Activated naive CD4-positive, alpha-beta T cell treated with anti-CD3 and anti-CD28 coated beads, Interleukin-2, amount 50 U/mL, for 72 hours (primary cell): ENCODE measurements at regions not wholly inside any gene's neighbourhood (a gene's known extent, or its start where the extent isn't known, plus 50 kb on each side); places are given as distances from the start of the nearest gene placed in this dataset.
"Not testable (repeated sequence)": the region's sequence is repeated elsewhere in the genome, so short reads cannot be mapped to it uniquely, and the experiment has no call there.

Experiments used
- ATAC-seq, 2 donors: fragments of 150-1000 bp; cut with Tn5 transposase; 2 replicates each; pipeline ENCODE4 v1.10.0; 2021; ENCODE audit warnings: mild to moderate bottlenecking in 2 of 2, moderate library complexity in 2 of 2
- DNase-seq, 2 donors: peaks; one replicate each; pipeline ENCODE4 v3.0.0; 2021 to 2022; ENCODE audit warnings: low spot score in 2 of 2
- H3K27ac Mint-ChIP-seq, 2 donors: one replicate each; pipeline ENCODE4 v1.8.0; 2022; ENCODE audit warnings: mild to moderate bottlenecking in 2 of 2, mixed read lengths in 2 of 2
- H3K36me3 Mint-ChIP-seq, 2 donors: one replicate each; pipeline ENCODE4 v1.8.0; 2022; ENCODE audit warnings: mixed read lengths in 2 of 2
- H3K9me3 Mint-ChIP-seq, 2 donors: one replicate each; pipeline ENCODE4 v1.8.0; 2022; ENCODE audit warnings: mixed read lengths in 2 of 2

- Mint-ChIP-seq H3K27ac (no peak overlapping the region), H3K36me3 (no peaks in the 10 kb centered on the region), H3K9me3 (peaks cover 5 to 8% of the 10 kb centered on the region in 2 donors)
- DNase-seq (no peak), ATAC-seq (no peak)
Observed at GRCh38 chr4:75243570-75243969, 270.6 kb downstream of the RCHY1 start.

DNA sequence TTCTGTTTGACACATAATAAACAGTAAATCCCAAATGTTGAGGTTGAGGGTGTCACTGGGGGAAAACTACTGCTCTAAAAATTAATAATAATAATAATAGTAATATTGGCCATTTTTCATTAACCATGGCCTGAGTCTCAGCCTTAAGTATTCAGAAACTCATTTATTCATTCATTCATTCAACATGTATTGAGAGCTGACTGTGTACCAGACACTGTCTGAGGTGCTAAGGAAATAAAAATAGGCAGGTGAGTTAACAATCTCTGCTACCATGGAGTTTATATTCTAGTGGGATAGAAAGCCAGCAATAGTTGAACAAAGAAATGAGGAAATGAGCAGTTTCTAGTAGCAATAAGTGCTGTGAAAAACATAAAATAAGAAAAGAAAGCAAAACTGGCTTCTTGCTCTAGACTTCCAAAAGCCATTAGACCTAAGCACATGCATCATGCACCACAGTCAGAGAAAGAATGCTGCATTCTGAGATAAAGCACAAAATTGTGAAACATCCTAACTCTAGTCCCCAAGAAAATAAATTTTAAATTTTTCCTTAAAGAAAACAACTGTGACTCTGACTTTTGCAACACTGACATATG is 278.7 kb downstream of the RCHY1 start:
- no peak for ATAC-seq
- Mint-ChIP-seq H3K36me3 (no peaks in the 10 kb centered on the region), H3K27ac (no peak overlapping the region), H3K9me3 (peaks cover 8 to 10% of the 10 kb centered on the region in 2 donors)
- DNase-seq = no peak

DNA sequence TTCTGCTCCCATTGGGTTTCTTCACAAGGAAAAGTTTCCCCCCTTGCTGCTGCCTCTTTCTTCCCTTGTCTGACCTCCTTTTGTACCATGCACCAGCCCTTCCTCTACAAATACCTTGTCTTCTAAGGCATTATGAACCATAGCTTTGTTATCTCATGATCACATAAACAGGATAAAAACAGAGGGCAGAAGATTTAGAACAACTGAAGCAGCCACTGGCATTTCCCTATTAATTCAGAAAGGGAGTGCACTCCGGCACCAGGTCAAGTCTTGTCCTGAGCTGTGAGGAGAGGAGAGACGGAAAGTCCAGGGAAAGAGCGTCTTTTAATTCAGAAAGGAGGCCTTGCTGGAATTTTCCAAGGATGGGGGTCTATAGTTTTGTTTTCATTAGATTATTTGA is 281.7 kb downstream of the RCHY1 start:
- H3K27ac Mint-ChIP-seq = no peak overlapping the region
- H3K36me3 Mint-ChIP-seq = no peaks in the 10 kb centered on the region
- peaks cover 0 to 5% of the 10 kb centered on the region in 2 donors for H3K9me3 Mint-ChIP-seq
- no peak for DNase-seq
- ATAC-seq = no peak

- Mint-ChIP-seq H3K9me3 (peaks cover 0 to 5% of the 10 kb centered on the region in 2 donors), H3K27ac (no peak overlapping the region), H3K36me3 (no peaks in the 10 kb centered on the region)
- ATAC-seq (no peak), DNase-seq (no peak)
Observed at GRCh38 chr4:75229806-75230570, 284.2 kb downstream of the RCHY1 start.

GRCh38 chr4:75213480-75213879 is 280.6 kb downstream of the PARM1 start:
- Mint-ChIP-seq H3K27ac (no peak overlapping the region), H3K9me3 (peaks cover 7 to 8% of the 10 kb centered on the region in 2 donors), H3K36me3 (no peaks in the 10 kb centered on the region)
- ATAC-seq (no peak), DNase-seq (no peak)

DNA sequence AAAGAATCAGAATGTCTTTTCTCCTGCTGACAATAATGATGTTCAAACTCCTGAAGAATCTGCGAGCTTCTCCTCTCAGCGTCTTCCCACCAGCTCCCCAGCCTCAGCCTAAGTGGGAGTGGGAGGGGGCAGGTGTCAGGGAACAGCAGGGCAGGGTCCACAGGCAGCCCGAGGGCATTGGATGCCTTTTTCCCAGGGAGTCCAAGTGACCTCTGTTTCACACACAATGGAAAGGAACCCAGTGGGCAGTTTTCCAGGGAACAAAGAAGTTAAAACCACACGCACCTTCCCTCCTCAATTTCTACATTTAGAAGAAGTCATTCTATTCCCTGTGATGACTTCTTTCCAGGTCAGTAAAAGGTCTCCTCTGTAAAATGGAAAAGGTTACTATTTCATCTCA is 278.5 kb downstream of the PARM1 start:
- DNase-seq = no peak
- ATAC-seq = no peak
- H3K36me3 Mint-ChIP-seq = no peaks in the 10 kb centered on the region
- no peak overlapping the region for H3K27ac Mint-ChIP-seq
- H3K9me3 Mint-ChIP-seq = peaks cover 0 to 7% of the 10 kb centered on the region in 2 donors

DNA sequence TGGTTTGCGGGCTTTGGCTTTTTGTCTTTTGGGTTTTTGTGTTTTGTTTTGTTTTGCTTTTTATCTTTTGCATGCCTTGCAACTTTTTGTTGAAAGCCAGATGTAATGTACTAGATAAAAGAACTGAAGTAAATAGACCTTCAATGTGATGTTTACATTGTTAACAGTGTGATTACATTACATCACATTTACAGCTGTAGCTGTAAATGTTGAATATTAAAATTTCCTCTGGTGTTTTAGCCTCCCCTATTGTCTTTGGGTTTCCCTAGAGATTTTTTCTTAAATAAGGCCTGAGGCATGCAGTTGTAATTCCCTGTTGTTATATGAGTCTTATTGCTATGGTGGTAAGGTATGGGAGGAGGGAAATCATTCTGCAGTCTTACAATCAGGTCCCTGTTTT is 275.0 kb downstream of the PARM1 start:
- no peak for ATAC-seq
- Mint-ChIP-seq H3K36me3 (no peaks in the 10 kb centered on the region), H3K27ac (no peak overlapping the region), H3K9me3 (peaks cover 4 to 9% of the 10 kb centered on the region in 2 donors)
- no peak for DNase-seq

DNA sequence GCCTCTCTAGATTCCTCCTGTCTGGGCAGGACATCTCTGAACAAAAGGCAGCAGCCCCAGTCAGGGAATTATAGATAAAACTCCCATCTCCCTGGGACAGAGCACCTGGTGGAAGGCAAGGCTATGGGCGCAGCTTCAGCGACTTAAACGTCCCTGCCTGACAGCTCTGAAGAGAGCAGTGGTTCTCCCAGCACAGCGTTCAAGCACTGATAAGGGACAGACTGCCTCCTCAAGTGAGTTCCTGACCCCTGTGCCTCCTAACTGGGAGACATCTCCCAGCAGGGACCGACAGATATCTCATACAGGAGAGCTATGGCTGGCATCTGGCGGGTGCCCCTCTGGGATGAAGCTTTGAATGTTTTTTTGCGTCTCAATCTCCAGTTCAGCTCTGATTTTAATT is 262.2 kb downstream of the PARM1 start:
- Mint-ChIP-seq H3K27ac (no peak overlapping the region), H3K36me3 (no peaks in the 10 kb centered on the region), H3K9me3 (peaks cover 0 to 6% of the 10 kb centered on the region in 2 donors)
- DNase-seq (no peak), ATAC-seq (no peak)

- DNase-seq = no peak
- Mint-ChIP-seq H3K27ac (no peak overlapping the region), H3K9me3 (peaks cover 0 to 6% of the 10 kb centered on the region in 2 donors), H3K36me3 (no peaks in the 10 kb centered on the region)
- no peak for ATAC-seq
Observed at GRCh38 chr4:75194180-75194579, 261.3 kb downstream of the PARM1 start.

DNA sequence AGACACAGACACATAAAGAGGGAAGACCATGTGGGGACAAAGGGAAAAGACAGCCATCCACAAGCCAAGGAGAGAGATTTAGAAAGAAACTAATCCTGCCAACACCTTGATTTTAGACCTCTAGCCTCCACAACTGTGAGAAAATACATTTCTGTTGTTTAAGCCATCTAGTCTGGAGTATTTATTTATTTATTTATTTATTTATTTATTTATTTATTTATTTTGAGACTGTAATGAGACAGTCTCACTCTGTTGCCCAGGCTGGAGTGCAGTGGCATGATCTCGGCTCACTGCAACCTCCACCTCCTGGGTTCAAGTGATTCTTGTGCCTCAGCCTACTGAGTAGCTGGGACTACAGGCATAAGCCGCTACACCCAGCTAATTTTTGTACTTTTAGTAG is 259.3 kb downstream of the PARM1 start:
- H3K27ac Mint-ChIP-seq, ATAC-seq, H3K9me3 Mint-ChIP-seq, H3K36me3 Mint-ChIP-seq, DNase-seq: not testable (repeated sequence)

DNA sequence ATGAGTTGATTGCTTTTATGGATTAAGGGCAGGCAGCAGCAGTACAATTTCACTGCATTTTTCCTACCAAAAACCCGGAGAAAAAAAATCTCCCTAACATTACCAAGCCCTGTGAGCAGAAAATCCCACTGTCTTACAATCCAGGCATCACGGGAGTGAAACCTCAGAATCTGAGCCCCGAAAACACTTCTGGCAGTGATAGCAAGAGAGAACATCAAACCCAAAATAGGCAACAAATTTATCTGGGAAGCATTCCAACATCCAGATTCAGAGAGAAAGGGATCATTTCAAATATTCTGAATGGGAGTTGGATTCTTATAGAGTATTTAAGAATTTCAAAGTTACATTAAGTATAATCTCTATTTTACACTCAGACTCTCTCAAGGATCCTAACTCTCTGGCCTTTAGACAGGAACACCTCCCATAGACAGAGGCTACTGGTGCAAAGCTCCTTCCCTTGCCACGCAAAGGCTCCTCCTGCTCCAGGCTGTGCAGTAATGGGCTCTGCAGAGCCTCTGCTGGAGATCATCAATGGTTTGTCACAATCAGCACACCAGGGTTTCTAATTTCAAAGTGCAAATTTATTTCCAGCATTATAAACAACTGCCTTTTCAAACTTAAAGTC is 256.9 kb downstream of the PARM1 start:
- ATAC-seq = no peak
- DNase-seq = no peak
- Mint-ChIP-seq H3K27ac (no peak overlapping the region), H3K36me3 (no peaks in the 10 kb centered on the region), H3K9me3 (peaks cover 0 to 13% of the 10 kb centered on the region in 2 donors)

DNA sequence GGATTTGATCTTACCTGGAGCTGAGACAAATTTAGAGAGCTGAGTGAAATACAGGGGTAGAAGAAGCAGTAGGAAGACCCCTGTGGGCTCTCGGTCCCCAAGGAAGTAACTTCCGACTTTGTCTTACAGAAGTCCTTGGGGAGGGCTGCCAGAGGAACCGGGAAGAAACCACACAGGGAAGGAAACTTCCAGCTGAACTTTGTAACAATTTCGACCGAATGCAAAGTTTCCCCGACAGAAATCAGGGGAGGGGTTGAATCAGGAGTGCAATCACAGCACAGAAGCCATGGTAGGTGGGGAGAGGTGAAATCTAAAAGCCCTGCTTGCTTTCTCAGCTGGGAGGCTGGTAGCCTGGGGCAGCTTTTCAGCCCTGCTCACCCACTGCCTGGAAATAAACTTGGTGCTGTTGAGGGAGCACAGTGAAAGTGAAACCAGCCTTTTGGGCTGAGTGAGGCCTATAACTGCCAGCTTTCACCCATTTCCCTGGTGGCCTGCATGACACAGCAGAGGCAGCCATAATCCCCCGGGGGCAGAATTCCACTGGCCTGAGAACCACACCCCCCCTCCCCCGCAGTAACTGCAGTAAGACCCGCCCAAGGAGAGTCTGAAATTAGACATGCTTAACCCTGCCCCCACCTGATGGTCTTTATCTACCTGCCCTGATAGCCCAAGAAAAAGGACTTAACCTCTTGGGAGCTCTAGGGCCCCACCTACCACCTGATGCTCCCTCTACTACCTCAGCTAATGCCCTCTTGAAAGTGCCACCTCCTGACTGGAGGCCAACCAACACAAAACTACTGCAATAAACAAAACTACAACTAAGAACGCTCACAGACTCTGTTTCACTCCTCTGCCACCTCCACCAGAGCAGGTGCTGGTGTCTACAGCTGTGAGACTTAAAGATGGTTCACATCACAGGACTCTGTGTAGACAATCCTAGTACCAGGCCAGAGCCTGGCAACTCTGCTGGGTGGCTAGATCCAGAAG is 248.2 kb downstream of the PARM1 start:
- DNase-seq = no peak
- Mint-ChIP-seq H3K27ac (peak overlapping the region in 1 of 2 donors; percentile 52), H3K36me3 (peaks cover 0 to 15% of the 10 kb centered on the region in 2 donors), H3K9me3 (peaks cover 9 to 23% of the 10 kb centered on the region in 2 donors)
- ATAC-seq = no peak

- H3K9me3 Mint-ChIP-seq = peaks cover 9 to 16% of the 10 kb centered on the region in 2 donors
- H3K36me3 Mint-ChIP-seq = peaks cover 0 to 15% of the 10 kb centered on the region in 2 donors
- H3K27ac Mint-ChIP-seq = no peak overlapping the region
- DNase-seq = no peak
- no peak for ATAC-seq
Observed at GRCh38 chr4:75180217-75180616, 247.3 kb downstream of the PARM1 start.

DNA sequence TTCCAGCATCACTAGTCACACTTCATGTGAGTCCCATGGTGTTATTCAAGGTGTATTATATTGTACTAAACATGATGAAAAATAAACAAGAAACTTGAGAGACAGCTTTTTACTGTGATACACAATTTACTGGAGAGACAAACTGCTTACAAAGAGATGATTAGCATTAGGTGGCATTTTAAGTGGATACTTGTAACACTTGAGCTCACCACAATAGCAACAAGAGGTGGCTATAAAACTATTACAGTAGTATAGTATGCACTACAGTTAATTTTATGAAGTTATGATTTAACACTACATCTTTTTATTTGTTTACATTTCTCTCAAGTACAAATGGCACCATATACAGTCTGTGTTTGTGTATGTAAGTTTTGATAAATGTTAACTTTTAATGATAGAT is 246.6 kb downstream of the PARM1 start:
- ATAC-seq (no peak), DNase-seq (no peak)
- H3K9me3 Mint-ChIP-seq = peaks cover 9 to 16% of the 10 kb centered on the region in 2 donors
- peaks cover 0 to 15% of the 10 kb centered on the region in 2 donors for H3K36me3 Mint-ChIP-seq
- H3K27ac Mint-ChIP-seq = no peak overlapping the region

DNA sequence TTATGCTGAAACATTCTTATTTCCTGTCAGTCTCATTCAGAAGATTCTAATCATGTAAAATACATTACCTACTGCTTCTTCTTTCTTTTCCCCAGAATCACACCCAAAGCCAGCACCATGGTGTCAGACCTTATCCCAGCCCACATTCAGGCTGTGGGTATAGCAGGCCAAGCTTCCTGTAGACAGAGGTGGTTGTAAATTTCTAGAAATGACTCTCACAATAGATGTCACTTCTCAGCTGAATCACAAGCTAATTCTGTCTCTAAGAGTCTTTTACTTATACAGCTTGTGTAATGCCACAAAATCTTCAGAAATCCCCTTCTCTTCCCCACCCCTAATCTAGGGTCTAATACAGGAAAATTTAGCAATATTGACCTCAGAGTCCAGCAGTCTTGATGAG is 239.6 kb downstream of the PARM1 start:
- ATAC-seq = peak in 1 of 2 donors; percentile 41
- no peaks in the 10 kb centered on the region for H3K36me3 Mint-ChIP-seq
- no peaks in the 10 kb centered on the region for H3K9me3 Mint-ChIP-seq
- no peak overlapping the region for H3K27ac Mint-ChIP-seq
- no peak for DNase-seq

GRCh38 chr4:75169427-75169826 is 236.5 kb downstream of the PARM1 start:
- no peak overlapping the region for H3K27ac Mint-ChIP-seq
- DNase-seq = no peak
- no peak for ATAC-seq
- peaks cover 0 to 5% of the 10 kb centered on the region in 2 donors for H3K9me3 Mint-ChIP-seq
- peaks cover 0 to 6% of the 10 kb centered on the region in 2 donors for H3K36me3 Mint-ChIP-seq
